ENCODE measurements at regions not wholly inside any gene's neighbourhood (a gene's known extent, or its start where the extent isn't known, plus 50 kb on each side); places are given as distances from the start of the nearest gene placed in this dataset.

DNA sequence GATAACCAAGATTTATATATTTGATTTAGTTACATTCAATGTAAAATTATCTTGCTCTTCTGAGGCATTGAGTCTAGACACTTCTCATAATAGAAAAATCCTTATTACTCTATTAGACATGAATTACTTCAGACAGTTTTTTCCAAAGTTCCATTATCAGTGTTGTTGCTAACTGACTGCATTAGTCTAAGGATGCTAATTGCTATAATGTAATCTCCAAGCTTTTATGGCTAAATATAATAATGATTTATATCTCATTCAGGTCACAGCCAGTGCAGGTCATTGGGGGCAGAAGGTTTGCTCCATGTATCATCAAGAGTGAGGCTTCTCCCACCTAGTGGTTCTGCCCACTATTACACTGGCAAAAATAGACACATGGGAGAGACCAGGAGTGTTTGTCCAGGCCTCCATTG, 377.2 kb upstream of the DDI1 start:
- no peaks in the 10 kb centered on the region for H3K9me3 ChIP-seq
- no peaks in the 10 kb centered on the region for H3K36me3 ChIP-seq
- TF ChIP-seq, protein P1, sequence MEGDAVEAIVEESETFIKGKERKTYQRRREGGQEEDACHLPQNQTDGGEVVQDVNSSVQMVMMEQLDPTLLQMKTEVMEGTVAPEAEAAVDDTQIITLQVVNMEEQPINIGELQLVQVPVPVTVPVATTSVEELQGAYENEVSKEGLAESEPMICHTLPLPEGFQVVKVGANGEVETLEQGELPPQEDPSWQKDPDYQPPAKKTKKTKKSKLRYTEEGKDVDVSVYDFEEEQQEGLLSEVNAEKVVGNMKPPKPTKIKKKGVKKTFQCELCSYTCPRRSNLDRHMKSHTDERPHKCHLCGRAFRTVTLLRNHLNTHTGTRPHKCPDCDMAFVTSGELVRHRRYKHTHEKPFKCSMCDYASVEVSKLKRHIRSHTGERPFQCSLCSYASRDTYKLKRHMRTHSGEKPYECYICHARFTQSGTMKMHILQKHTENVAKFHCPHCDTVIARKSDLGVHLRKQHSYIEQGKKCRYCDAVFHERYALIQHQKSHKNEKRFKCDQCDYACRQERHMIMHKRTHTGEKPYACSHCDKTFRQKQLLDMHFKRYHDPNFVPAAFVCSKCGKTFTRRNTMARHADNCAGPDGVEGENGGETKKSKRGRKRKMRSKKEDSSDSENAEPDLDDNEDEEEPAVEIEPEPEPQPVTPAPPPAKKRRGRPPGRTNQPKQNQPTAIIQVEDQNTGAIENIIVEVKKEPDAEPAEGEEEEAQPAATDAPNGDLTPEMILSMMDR (IDR thresholded peaks at IDR 0.05) = peak in 4 of 9 donors; percentile 10 to 32 (median 26)
- no peak overlapping the region for H3K27ac ChIP-seq
- no peaks in the 10 kb centered on the region for H3K4me1 ChIP-seq
- H3K27me3 ChIP-seq = no peaks in the 10 kb centered on the region
- ATAC-seq (peak in 1 of 8 donors; percentile 48), DNase-seq (no peak)
- intact Hi-C loops (cut with DNase I) = no loop called here
- no peak overlapping the region for H3K4me3 ChIP-seq

DNA sequence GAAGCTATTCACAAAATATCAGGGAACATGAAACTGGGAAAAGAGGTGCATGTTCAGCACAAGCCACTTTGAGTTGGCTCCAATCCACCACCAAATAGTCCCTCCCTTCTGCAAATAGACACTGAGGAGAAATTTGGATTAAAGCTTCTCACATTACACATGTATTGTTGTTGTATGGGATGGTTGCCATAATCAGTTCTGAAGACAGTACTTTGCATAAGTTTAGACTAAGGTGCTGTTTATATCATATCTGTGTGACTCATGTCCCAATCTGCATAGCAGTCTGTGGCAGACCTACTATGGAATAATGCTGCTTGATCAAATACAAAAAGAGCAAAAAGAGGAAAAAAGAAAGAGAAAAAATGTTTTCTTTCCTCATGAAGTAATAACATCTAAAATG, 376.7 kb upstream of the DDI1 start:
- Histone ChIP-seq H3K27ac (no peak overlapping the region), H3K9me3 (no peaks in the 10 kb centered on the region), H3K27me3 (no peaks in the 10 kb centered on the region), H3K4me3 (no peak overlapping the region), H3K4me1 (no peaks in the 10 kb centered on the region), H3K36me3 (no peaks in the 10 kb centered on the region)
- no peak for DNase-seq
- TF ChIP-seq, protein P1 (IDR thresholded peaks at IDR 0.05) = no peak
- intact Hi-C loops (cut with DNase I) = no loop called here
- ATAC-seq = no peak

DNA sequence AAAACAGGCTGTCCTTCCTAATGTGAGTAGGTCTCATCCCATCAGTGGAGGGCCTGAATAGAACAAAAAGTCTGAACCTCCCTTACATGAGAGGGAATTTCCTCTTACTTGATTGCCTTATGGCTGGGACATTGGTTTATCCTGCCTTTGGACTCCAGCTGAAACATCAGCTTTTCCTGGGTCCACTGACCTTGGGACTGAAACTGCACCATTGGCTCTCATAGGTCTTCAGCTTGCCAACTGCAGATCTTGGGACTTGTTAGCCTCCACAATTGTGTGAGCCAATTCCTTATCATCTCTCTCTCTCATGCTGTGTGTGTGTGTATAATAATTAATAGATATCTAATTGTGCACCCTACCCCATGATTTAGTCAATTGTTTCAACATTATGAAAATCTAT, 375.3 kb upstream of the DDI1 start:
- no peaks in the 10 kb centered on the region for H3K4me1 ChIP-seq
- intact Hi-C loops (cut with DNase I) = no loop called here

DNA sequence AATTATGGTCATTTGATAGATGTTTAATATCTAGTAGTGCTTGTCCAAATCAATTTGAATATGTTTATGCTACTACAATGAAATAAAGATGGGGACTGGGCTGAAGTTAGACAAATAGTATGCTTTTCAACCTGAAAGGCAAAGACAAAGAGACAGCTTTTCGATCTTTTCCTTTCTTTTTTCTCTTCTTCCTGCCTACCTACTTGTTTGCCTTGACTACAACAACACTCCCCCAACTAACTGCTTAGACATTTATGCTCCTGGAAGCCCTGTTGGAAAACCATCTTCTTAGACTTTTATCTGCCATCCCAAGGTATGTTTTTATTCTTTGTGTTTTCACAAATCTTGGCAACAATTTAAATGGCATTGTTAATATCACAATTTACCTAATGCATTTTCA, 374.4 kb upstream of the DDI1 start:
- H3K27ac ChIP-seq = no peak overlapping the region
- H3K9me3 ChIP-seq = no peaks in the 10 kb centered on the region
- ATAC-seq = no peak
- no peak overlapping the region for H3K4me3 ChIP-seq
- WGBS, 2 donors = 0% methylated on average over 1 of the region's 1 CpG
- H3K36me3 ChIP-seq = no peaks in the 10 kb centered on the region
- H3K4me1 ChIP-seq = no peaks in the 10 kb centered on the region
- intact Hi-C loops (cut with DNase I) = no loop called here
- TF ChIP-seq, protein P1 (IDR thresholded peaks at IDR 0.05) = no peak
- no peaks in the 10 kb centered on the region for H3K27me3 ChIP-seq
- no peak for DNase-seq

More for the DNA sequence above, 375.3 kb upstream of the DDI1 start:
- DNase-seq = no peak
- TF ChIP-seq, protein P1 (IDR thresholded peaks at IDR 0.05) = no peak
- H3K4me3 ChIP-seq = no peak overlapping the region
- H3K36me3 ChIP-seq = no peaks in the 10 kb centered on the region
- H3K9me3 ChIP-seq = no peaks in the 10 kb centered on the region
- no peaks in the 10 kb centered on the region for H3K27me3 ChIP-seq
- no peak overlapping the region for H3K27ac ChIP-seq
- ATAC-seq = no peak

DNA sequence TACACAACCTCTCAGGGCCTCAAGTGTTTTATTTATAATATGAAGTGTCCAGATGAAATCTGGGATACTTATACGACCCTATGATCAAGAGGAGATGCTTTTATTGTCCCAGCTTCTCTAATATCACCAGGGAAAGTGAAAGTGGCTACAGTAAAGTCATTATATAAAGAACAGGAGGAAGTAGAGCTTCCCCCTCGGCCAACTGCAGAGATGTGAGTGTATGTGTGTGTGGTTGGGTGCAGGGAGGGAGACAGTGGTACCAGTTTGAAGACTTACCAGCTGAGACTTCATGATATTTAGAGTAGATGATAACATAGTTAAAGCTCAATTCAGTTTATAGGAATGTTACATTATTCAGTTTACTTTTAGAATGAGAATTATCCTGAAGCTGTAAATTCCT, 373.6 kb upstream of the DDI1 start:
- ATAC-seq (no peak), DNase-seq (no peak)
- intact Hi-C loops (cut with DNase I) = no loop called here
- H3K27me3 ChIP-seq = no peaks in the 10 kb centered on the region
- no peaks in the 10 kb centered on the region for H3K9me3 ChIP-seq
- H3K4me1 ChIP-seq = no peaks in the 10 kb centered on the region
- no peak overlapping the region for H3K27ac ChIP-seq
- TF ChIP-seq, protein P1 (IDR thresholded peaks at IDR 0.05) = no peak
- WGBS, 2 donors = 19 to 22% methylated on average over 2 of the region's 2 CpGs
- H3K36me3 ChIP-seq = no peaks in the 10 kb centered on the region
- no peak overlapping the region for H3K4me3 ChIP-seq
